ENCODE measurements at regions not wholly inside any gene's neighbourhood (a gene's known extent, or its start where the extent isn't known, plus 50 kb on each side); places are given as distances from the start of the nearest gene placed in this dataset.

GRCh38 chr13:111398715-111399299, 78.4 kb downstream of the TEX29 start:
- no peak for TF ChIP-seq CTCF (IDR thresholded peaks at IDR 0.05; ENCODE audit: low read depth, low read length, poor library complexity, severe bottlenecking)
- no peak for TF ChIP-seq EZH2phosphoT487 (IDR thresholded peaks at IDR 0.05; ENCODE audit: borderline replicate concordance, low read length)

All from DOHH2 (cell line).